Hepatocyte (in vitro differentiated cells): ENCODE measurements at regions not wholly inside any gene's neighbourhood (a gene's known extent, or its start where the extent isn't known, plus 50 kb on each side); places are given as distances from the start of the nearest gene placed in this dataset.

ENCODE experiments used
- CTCF ChIP-seq: fragments of 200-600 bp; sonication (generic); IDR thresholded peaks from 2 replicates; pipeline ENCODE4 v1.5.1; 2016; ENCODE audit warnings: antibody characterized with exemption, mild to moderate bottlenecking; ENCODE audit not compliant: poor library complexity
- EZH2 ChIP-seq: fragments of 200-600 bp; sonication (generic); IDR thresholded peaks from 2 replicates; pipeline ENCODE4 v1.6.1; 2016; ENCODE audit warnings: antibody characterized with exemption, mild to moderate bottlenecking, borderline replicate concordance
- EZH2phosphoT487 ChIP-seq: fragments of 200-600 bp; sonication (generic); IDR thresholded peaks from one replicate; pipeline ENCODE4 v1.6.1; 2018; ENCODE audit warnings: antibody characterized with exemption, mild to moderate bottlenecking, low read depth, moderate library complexity; ENCODE audit not compliant: unreplicated experiment, severe bottlenecking

GRCh38 chr3:127477396-127477795 lies 113.1 kb downstream of the TPRA1 start:
- TF ChIP-seq CTCF, result no peak
- no peak for TF ChIP-seq EZH2
- TF ChIP-seq EZH2phosphoT487, result no peak
